GM21723 (cell line): ENCODE measurements at regions not wholly inside any gene's neighbourhood (a gene's known extent, or its start where the extent isn't known, plus 50 kb on each side); places are given as distances from the start of the nearest gene placed in this dataset.

Experiments used
- ATAC-seq: cut with Tn5 transposase; IDR thresholded peaks from one replicate; pipeline ENCODE4 v1.9.1; 2021; ENCODE audit warnings: mild to moderate bottlenecking, moderate library complexity; ENCODE audit not compliant: unreplicated experiment

- no peak for ATAC-seq
Measured at GRCh38 chr9:109593612-109594011, 95.5 kb upstream of the PTPN3 start.

GRCh38 chr9:109597496-109597895, 99.4 kb upstream of the PTPN3 start:
- no peak for ATAC-seq

GRCh38 chr9:109599131-109599530, 101.0 kb upstream of the PTPN3 start:
- no peak for ATAC-seq

GRCh38 chr9:109599711-109600110, 101.6 kb upstream of the PTPN3 start:
- no peak for ATAC-seq

- no peak for ATAC-seq
Measured at GRCh38 chr9:109600142-109600541, 102.0 kb upstream of the PTPN3 start.

GRCh38 chr9:109601181-109601580, 103.1 kb upstream of the PTPN3 start:
- ATAC-seq = no peak

GRCh38 chr9:109602987-109603386, 104.9 kb upstream of the PTPN3 start:
- ATAC-seq = no peak

GRCh38 chr9:109604131-109604530, 106.0 kb upstream of the PTPN3 start:
- no peak for ATAC-seq

- no peak for ATAC-seq
Measured at GRCh38 chr9:109604781-109605180, 106.7 kb upstream of the PTPN3 start.

GRCh38 chr9:109609060-109609459, 111.0 kb upstream of the PTPN3 start:
- no peak for ATAC-seq

- no peak for ATAC-seq
Measured at GRCh38 chr9:109616571-109617120, 118.5 kb upstream of the PTPN3 start.

- ATAC-seq = no peak
Measured at GRCh38 chr9:109619310-109619709, 121.2 kb upstream of the PTPN3 start.

GRCh38 chr9:109624143-109624542, 126.0 kb upstream of the PTPN3 start:
- no peak for ATAC-seq

- no peak for ATAC-seq
Measured at GRCh38 chr9:109624896-109625295, 126.8 kb upstream of the PTPN3 start.

GRCh38 chr9:109627042-109627441, 128.9 kb upstream of the PTPN3 start:
- ATAC-seq = no peak

GRCh38 chr9:109629615-109630014, 131.5 kb upstream of the PTPN3 start:
- ATAC-seq = no peak

- ATAC-seq = no peak
Measured at GRCh38 chr9:109632817-109633216, 134.7 kb upstream of the PTPN3 start.

GRCh38 chr9:109639674-109640579, 140.1 kb upstream of the PALM2AKAP2 start:
- ATAC-seq = no peak

- ATAC-seq = no peak
Measured at GRCh38 chr9:109640580-109641371, 139.2 kb upstream of the PALM2AKAP2 start.

GRCh38 chr9:109641372-109641659, 138.7 kb upstream of the PALM2AKAP2 start:
- ATAC-seq = no peak

GRCh38 chr9:109652112-109652511, 127.9 kb upstream of the PALM2AKAP2 start:
- no peak for ATAC-seq

GRCh38 chr9:109652971-109653370, 127.0 kb upstream of the PALM2AKAP2 start:
- peak; percentile 73 for ATAC-seq
